Endothelial cell of umbilical vein (primary cell): ENCODE measurements at regions not wholly inside any gene's neighbourhood (a gene's known extent, or its start where the extent isn't known, plus 50 kb on each side); places are given as distances from the start of the nearest gene placed in this dataset.

ENCODE experiments used
- BruUV-seq: library from RNA; stranded (reverse); fragments of 400-500 nt; replicated peaks from 2 replicates; lab custom pipeline; 2021; lab: Mats Ljungman, UMichigan
- CTCF ChIA-PET: fragments of 300-600, 350-600 bp; sonication (Branson Sonifier 250); formaldehyde crosslinking; loops from one replicate; lab custom pipeline; 2021; ENCODE audit warnings: antibody characterized with exemption, inconsistent platforms; lab: Charles Lee
- POLR2A ChIA-PET: fragments of 300-600, 350-600 bp; sonication (Branson Sonifier 250); formaldehyde crosslinking; loops from one replicate; lab custom pipeline; 2021; ENCODE audit warnings: antibody characterized with exemption, inconsistent platforms; lab: Charles Lee
- DNase-seq: peaks from one replicate; pipeline ENCODE4 v3.0.0-alpha.2; 2011; ENCODE audit warnings: low read depth, low spot score
- FAIRE-seq: peaks from 2 replicates; lab custom pipeline; 2011; peaks lifted over from hg19 to GRCh38; lab: Jason Lieb, UNC
- H2AFZ ChIP-seq: 2 replicates; pipeline ENCODE4 v1.6.0; 2012; ENCODE audit warnings: low read depth, low read length, control low read depth, inconsistent platforms
- H3K27ac ChIP-seq: 2 replicates; pipeline ENCODE4 v1.5.1; 2011; ENCODE audit warnings: low read depth, mild to moderate bottlenecking, control low read depth, low read length, moderate library complexity; ENCODE audit not compliant: insufficient read depth
- H3K27me3 ChIP-seq, 2 experiments: 2 replicates each; pipeline versions ENCODE4 v1.6.0 to v1.6.1; 2011; ENCODE audit warnings: low read length in 2 of 2, mixed read lengths in 1 of 2; ENCODE audit not compliant: control insufficient read depth in 2 of 2, insufficient read depth in 2 of 2
- H3K36me3 ChIP-seq, 2 experiments: 2 replicates in 1 of 2; 3 replicates in 1 of 2; pipeline ENCODE4 v1.5.1; 2011; ENCODE audit warnings: low read length in 2 of 2, mild to moderate bottlenecking in 1 of 2, moderate library complexity in 1 of 2; ENCODE audit not compliant: control insufficient read depth in 2 of 2, insufficient read depth in 2 of 2; ENCODE audit errors: extremely low read depth in 1 of 2
- H3K4me1 ChIP-seq: 3 replicates; pipeline ENCODE4 v1.5.1; 2011; ENCODE audit warnings: mild to moderate bottlenecking, low read length; ENCODE audit not compliant: control insufficient read depth, insufficient read depth; ENCODE audit errors: extremely low read depth
- H3K4me2 ChIP-seq: 2 replicates; pipeline ENCODE4 v1.6.1; 2011; ENCODE audit warnings: low read length, control low read depth, mixed read lengths; ENCODE audit not compliant: insufficient read depth
- H3K4me3 ChIP-seq, 3 experiments: fragments of 200-600 bp in 1 of 3; sonication (generic), shearing (Covaris generic) in 1 of 3; replicated peaks in 1 of 3; 2 replicates each; pipeline ENCODE4 v1.5.1; 2011 to 2016; ENCODE audit warnings: control low read depth in 3 of 3, low read length in 3 of 3, mild to moderate bottlenecking in 2 of 3, inconsistent platforms in 1 of 3, low read depth in 1 of 3, moderate library complexity in 1 of 3; ENCODE audit not compliant: insufficient read depth in 1 of 3
- H3K79me2 ChIP-seq: 2 replicates; pipeline ENCODE4 v1.6.0; 2012; ENCODE audit warnings: low read length, inconsistent platforms; ENCODE audit not compliant: control insufficient read depth, insufficient read depth
- H3K9ac ChIP-seq: replicated peaks from 2 replicates; pipeline ENCODE3; 2011; ENCODE audit warnings: low read length, control low read depth; ENCODE audit not compliant: insufficient read depth; ENCODE audit errors: extremely low read depth
- H3K9me1 ChIP-seq: replicated peaks from 3 replicates; pipeline ENCODE4 v1.6.0; 2011; ENCODE audit warnings: mild to moderate bottlenecking, low read length; ENCODE audit not compliant: control insufficient read depth, insufficient read depth; ENCODE audit errors: extremely low read depth
- H3K9me3 ChIP-seq: replicated peaks from 2 replicates; pipeline ENCODE4 v1.5.1; 2012; ENCODE audit warnings: low read length, inconsistent platforms; ENCODE audit not compliant: control insufficient read depth, insufficient read depth
- H4K20me1 ChIP-seq: replicated peaks from 2 replicates; pipeline ENCODE3; 2011; ENCODE audit warnings: mild to moderate bottlenecking, low read length; ENCODE audit not compliant: control insufficient read depth, insufficient read depth; ENCODE audit errors: extremely low read depth
- CTCF ChIP-seq, 2 donors: IDR thresholded peaks; 1 replicate in 1 of 2; 2 replicates in 1 of 2; pipeline ENCODE4 v1.5.1; 2011; ENCODE audit warnings: low read length in 2 of 2, mild to moderate bottlenecking in 2 of 2, moderate library complexity in 2 of 2, control low read depth in 1 of 2, inconsistent platforms in 1 of 2, low read depth in 1 of 2; ENCODE audit not compliant: insufficient read depth in 1 of 2; ENCODE audit errors: extremely low read depth in 1 of 2
- EZH2 ChIP-seq: IDR thresholded peaks from 2 replicates; pipeline ENCODE4 v1.6.1; 2012; ENCODE audit warnings: borderline replicate concordance, low read depth, mild to moderate bottlenecking, moderate library complexity, low read length, inconsistent platforms; ENCODE audit not compliant: severe bottlenecking
- FOS ChIP-seq: IDR thresholded peaks from 2 replicates; pipeline ENCODE4 v1.6.1; 2011; ENCODE audit warnings: mild to moderate bottlenecking, low read length, moderate library complexity, borderline replicate concordance; ENCODE audit not compliant: insufficient read depth
- GATA2 ChIP-seq: IDR thresholded peaks from 2 replicates; pipeline ENCODE4 v1.7.0; 2011; ENCODE audit warnings: low read depth, mild to moderate bottlenecking, moderate library complexity, mixed read lengths, low read length; ENCODE audit not compliant: insufficient read length, insufficient read depth
- JUN ChIP-seq: IDR thresholded peaks from 2 replicates; pipeline ENCODE4 v1.6.1; 2011; ENCODE audit warnings: borderline replicate concordance, low read depth; ENCODE audit not compliant: insufficient read length, insufficient read depth
- MAX ChIP-seq: IDR thresholded peaks from 2 replicates; pipeline ENCODE4 v1.6.1; 2011; ENCODE audit not compliant: insufficient read depth, insufficient read length
- MYC ChIP-seq: IDR thresholded peaks from one replicate; pipeline ENCODE4 v1.6.1; 2011; ENCODE audit warnings: mild to moderate bottlenecking, low read depth, low read length
- POLR2A ChIP-seq: IDR thresholded peaks from 2 replicates; pipeline ENCODE4 v1.6.1; 2012; ENCODE audit warnings: low read depth, mild to moderate bottlenecking, control low read depth, low read length
- POLR2AphosphoS5 ChIP-seq: IDR thresholded peaks from 2 replicates; pipeline ENCODE4 v1.6.1; 2012; ENCODE audit warnings: low read depth, mild to moderate bottlenecking, control low read depth, low read length, moderate library complexity; ENCODE audit not compliant: insufficient read depth
- dilution Hi-C: fragments of 300-500 bp; cut with MboI; formaldehyde crosslinking; loops from one replicate; pipeline ENCODE4 v1.15.0; 2019; ENCODE audit warnings: low sequenced_read_pairs; ENCODE audit not compliant: extremely low pct_ligation_motif_present
- intact Hi-C: fragments of 100-400 bp; cut with micrococcal nuclease; formaldehyde crosslinking; loops from one replicate; pipeline ENCODE4 v1.10.0; 2022

GRCh38 chr2:37869771-37870170 lies 55.3 kb upstream of the RMDN2 start:
- no peak for TF ChIP-seq CTCF (IDR thresholded peaks at IDR 0.05; ENCODE audit: extremely low read depth in 1 of 2, insufficient read depth in 1 of 2, low read depth in 1 of 2, low read length in 2 of 2)
- no peak for TF ChIP-seq JUN
- TF ChIP-seq FOS, result no peak
- TF ChIP-seq MYC, result no peak
- no peak for TF ChIP-seq EZH2
- TF ChIP-seq MAX, result no peak
- TF ChIP-seq POLR2AphosphoS5, result no peak
- no peak for TF ChIP-seq GATA2
- no peak for TF ChIP-seq POLR2A
- POLR2A ChIA-PET, result no interaction called here
- no peak for FAIRE-seq
- no peak overlapping the region for H3K27ac ChIP-seq
- H4K20me1 ChIP-seq, result no peaks in the 10 kb centered on the region
- H3K4me3 ChIP-seq, result no peak overlapping the region
- CTCF ChIA-PET, result interaction anchor here (1.2 to 3.4 kb wide), 5 partner anchors 8 to 474 kb away, joined by 3 to 21 read pairs (median 4); no protein-coding TSS in a partner anchor
- no peak for DNase-seq
- H2AFZ ChIP-seq, result no peak overlapping the region
- dilution Hi-C loops (loop anchor here (25.0 kb wide), 1 partner anchor 457 kb away; no protein-coding TSS in a partner anchor), intact Hi-C loops (loop anchor here (2.0 kb wide), 1 partner anchor 15 kb away; no protein-coding TSS in a partner anchor)
- no peak overlapping the region for H3K4me2 ChIP-seq
- H3K9me1 ChIP-seq, result no peaks in the 10 kb centered on the region
- no peak overlapping the region for H3K9ac ChIP-seq
- no peaks in the 10 kb centered on the region for H3K79me2 ChIP-seq
- BruUV-seq, result no TSS peak
- H3K4me1 ChIP-seq, result peaks cover 9% of the 10 kb centered on the region
- no peaks in the 10 kb centered on the region for H3K27me3 ChIP-seq
- no peaks in the 10 kb centered on the region for H3K9me3 ChIP-seq
- no peaks in the 10 kb centered on the region for H3K36me3 ChIP-seq
